Right lobe of liver (tissue), 6 donors: ENCODE measurements at regions not wholly inside any gene's neighbourhood (a gene's known extent, or its start where the extent isn't known, plus 50 kb on each side); places are given as distances from the start of the nearest gene placed in this dataset.

Source experiments
- ATAC-seq, 4 donors: fragments of 200-7000 bp; cut with Tn5 transposase; one replicate each; pipeline ENCODE4 v1.9.1; 2020; ENCODE audit warnings: mild to moderate bottlenecking in 4 of 4, moderate library complexity in 4 of 4
- DNase-seq, 3 donors: peaks; one replicate each; pipeline ENCODE4 v3.0.0-alpha.2; 2020
- H3K27ac ChIP-seq, 3 donors: fragments of 200-600 bp; one replicate each; pipeline ENCODE4 v1.8.0; 2022
- H3K27me3 ChIP-seq, 2 donors: fragments of 200-600 bp; one replicate each; pipeline ENCODE4 v1.8.0; 2022
- H3K36me3 ChIP-seq, 4 donors: fragments of 200-600 bp; sonication (generic) in 1 of 4; one replicate each; pipeline versions ENCODE4 v1.5.1 to v1.8.0; 2017 to 2022; ENCODE audit warnings: control low read depth in 1 of 4
- H3K4me1 ChIP-seq, 4 donors: fragments of 200-600 bp; sonication (generic) in 1 of 4; one replicate each; pipeline versions ENCODE4 v1.5.1 to v1.8.0; 2017 to 2022; ENCODE audit warnings: control low read depth in 1 of 4
- H3K4me3 ChIP-seq, 3 donors: fragments of 200-600 bp; one replicate each; pipeline ENCODE4 v1.8.0; 2022
- H3K9me3 ChIP-seq, 4 donors: fragments of 200-600 bp; sonication (generic) in 1 of 4; one replicate each; pipeline versions ENCODE4 v1.5.1 to v1.8.0; 2017 to 2022; ENCODE audit warnings: control low read depth in 1 of 4
- CTCF ChIP-seq, 4 donors: fragments of 200-600 bp in 3 of 4; fragments of 450-650 bp in 1 of 4; IDR thresholded peaks; one replicate each; pipeline versions ENCODE4 v1.5.1 to v1.8.0; 2016 to 2022; ENCODE audit warnings: antibody characterized with exemption in 4 of 4, mild to moderate bottlenecking in 2 of 4
- POLR2A ChIP-seq: fragments of 450-650 bp; IDR thresholded peaks from one replicate; pipeline ENCODE4 v1.6.1; 2017; ENCODE audit warnings: antibody characterized with exemption, mild to moderate bottlenecking
- WGBS: methylation state at CpG from one replicate; pipeline ENCODE4 v1.1.6; 2018; ENCODE audit warnings: low coverage, low lambda C conversion rate; ENCODE audit not compliant: insufficient coverage; ENCODE audit errors: missing lambda C conversion rate; 5-methylcytosine and 5-hydroxymethylcytosine counted together
- intact Hi-C, 2 donors: fragments of 100-400 bp; cut with DNase I; formaldehyde crosslinking; loops; one replicate each; pipeline versions ENCODE4 v1.11.2 to v1.14.1; 2022
- donor health status: DM: no; HTN: yes; CAD: no.
- donor health status: DM: no; HTN: no; CAD: no.
- donor health status: DM: no; HTN: no; CAD: no.
- donor health status: DM: no; HTN: yes; CAD: no.
- donor health status: DM: no; HTN: yes; CAD: no.

- ATAC-seq (no peak), DNase-seq (no peak)
- Histone ChIP-seq H3K27ac (no peak overlapping the region), H3K9me3 (no peaks in the 10 kb centered on the region), H3K36me3 (no peaks in the 10 kb centered on the region), H3K27me3 (no peaks in the 10 kb centered on the region), H3K4me1 (no peaks in the 10 kb centered on the region), H3K4me3 (peak overlapping the region in 1 of 3 donors; percentile 57)
- intact Hi-C loops: loop anchor here (5.0 kb wide), 1 partner anchor 289 kb away; no protein-coding TSS in a partner anchor
- WGBS: 73% methylated on average over 8 of the region's 8 CpGs
- no peak for TF ChIP-seq POLR2A
- no peak for TF ChIP-seq CTCF (IDR thresholded peaks at IDR 0.05)
Measured at GRCh38 chr2:172173174-172173706, 70.5 kb upstream of the DLX2 start.

- DNase-seq: no peak
- 79% methylated on average over 3 of the region's 3 CpGs for WGBS
- no peak for ATAC-seq
- TF ChIP-seq POLR2A: no peak
- no peak for TF ChIP-seq CTCF (IDR thresholded peaks at IDR 0.05)
- intact Hi-C loops: no loop called here
- no peaks in the 10 kb centered on the region for H3K27me3 ChIP-seq
- H3K4me3 ChIP-seq: no peak overlapping the region
- H3K9me3 ChIP-seq: no peaks in the 10 kb centered on the region
- no peaks in the 10 kb centered on the region for H3K36me3 ChIP-seq
- no peaks in the 10 kb centered on the region for H3K4me1 ChIP-seq
- no peak overlapping the region for H3K27ac ChIP-seq
Measured at GRCh38 chr2:172177581-172177980, 74.9 kb upstream of the DLX2 start.

- no peak for TF ChIP-seq POLR2A
- TF ChIP-seq CTCF (IDR thresholded peaks at IDR 0.05): no peak
- WGBS: 100% methylated on average over 1 of the region's 1 CpG
- no peaks in the 10 kb centered on the region for H3K36me3 ChIP-seq
- ATAC-seq (no peak), DNase-seq (no peak)
- no peaks in the 10 kb centered on the region for H3K27me3 ChIP-seq
- no peaks in the 10 kb centered on the region for H3K9me3 ChIP-seq
- intact Hi-C loops: no loop called here
- H3K4me3 ChIP-seq: no peak overlapping the region
- H3K4me1 ChIP-seq: no peaks in the 10 kb centered on the region
- H3K27ac ChIP-seq: no peak overlapping the region
Measured at GRCh38 chr2:172177996-172178395, 75.3 kb upstream of the DLX2 start.

GRCh38 chr2:172179045-172179701, 76.5 kb upstream of the DLX2 start:
- TF ChIP-seq POLR2A: no peak
- no peak for TF ChIP-seq CTCF (IDR thresholded peaks at IDR 0.05)
- no peaks in the 10 kb centered on the region for H3K4me1 ChIP-seq
- no peak overlapping the region for H3K4me3 ChIP-seq
- DNase-seq (no peak), ATAC-seq (no peak)
- H3K27me3 ChIP-seq: no peaks in the 10 kb centered on the region
- intact Hi-C loops: no loop called here
- WGBS: 46% methylated on average over 4 of the region's 4 CpGs
- H3K9me3 ChIP-seq: no peaks in the 10 kb centered on the region
- H3K27ac ChIP-seq: no peak overlapping the region
- no peaks in the 10 kb centered on the region for H3K36me3 ChIP-seq
